Spleen (tissue), 7 donors: ENCODE measurements at regions not wholly inside any gene's neighbourhood (a gene's known extent, or its start where the extent isn't known, plus 50 kb on each side); places are given as distances from the start of the nearest gene placed in this dataset.
"Not testable (repeated sequence)": the region's sequence is repeated elsewhere in the genome, so short reads cannot be mapped to it uniquely, and the experiment has no call there.

Experiments used
- CTCF ChIP-seq, 11 experiments: fragments of 200-600 bp in 7 of 11; fragments of 450-650 bp in 4 of 11; sonication (generic) in 4 of 11; IDR thresholded peaks in 8 of 11; conservative IDR thresholded peaks in 3 of 11; 1 replicate in 7 of 11; 2 replicates in 4 of 11; pipeline versions ENCODE4 v1.4.0 to v1.8.0; 2016 to 2021; ENCODE audit warnings: antibody characterized with exemption in 11 of 11, inconsistent platforms in 4 of 11, mild to moderate bottlenecking in 1 of 11
- POLR2A ChIP-seq, 3 donors: fragments of 450-650 bp; IDR thresholded peaks; one replicate each; pipeline ENCODE4 v1.5.1; 2017; ENCODE audit warnings: antibody characterized with exemption in 3 of 3, mild to moderate bottlenecking in 1 of 3
- POLR2AphosphoS5 ChIP-seq, 3 donors: sonication (generic); formaldehyde crosslinking; IDR thresholded peaks; one replicate each; pipeline ENCODE4 v1.5.1; 2017; ENCODE audit warnings: antibody characterized with exemption in 3 of 3
- donor health status: DM: no; HTN: no; CAD: no; lungs with moderate emphysema.
- donor health status: DM: no; HTN: no; CAD: no.
- donor health status: DM: no; HTN: no; CAD: no.

- not testable (repeated sequence) for TF ChIP-seq CTCF (IDR thresholded peaks at IDR 0.05 in 8 of 11, conservative IDR thresholded peaks at IDR 0.05 in 3 of 11); POLR2A (IDR thresholded peaks at IDR 0.05); POLR2AphosphoS5 (IDR thresholded peaks at IDR 0.05)
Observed at GRCh38 chr7:109490607-109491006, 920.9 kb downstream of the DNAJB9 start.
